ENCODE measurements at regions not wholly inside any gene's neighbourhood (a gene's known extent, or its start where the extent isn't known, plus 50 kb on each side); places are given as distances from the start of the nearest gene placed in this dataset.
"Not testable (repeated sequence)": the region's sequence is repeated elsewhere in the genome, so short reads cannot be mapped to it uniquely, and the experiment has no call there.

GRCh38 chr3:144023543-144023942 is 51.9 kb downstream of the DIPK2A start:
- DNase-seq (ENCODE audit: low read depth); H3K36me3 ChIP-seq (ENCODE audit: control insufficient read depth, insufficient read depth, low read length); FAIRE-seq; H3K4me3 ChIP-seq (ENCODE audit: low read depth, low read length); H3K27me3 ChIP-seq (ENCODE audit: control insufficient read depth, insufficient read depth, low read length): not testable (repeated sequence)

- DNase-seq (ENCODE audit: low read depth) (no peak), FAIRE-seq (no peak)
- no peak for TF ChIP-seq CTCF (IDR thresholded peaks at IDR 0.05; ENCODE audit: insufficient read depth, low read length, severe bottlenecking)
- Histone ChIP-seq H3K27me3 (ENCODE audit: control insufficient read depth, insufficient read depth, low read length) (no peaks in the 10 kb centered on the region), H3K36me3 (ENCODE audit: control insufficient read depth, insufficient read depth, low read length) (no peaks in the 10 kb centered on the region), H3K4me3 (ENCODE audit: low read depth, low read length) (no peak overlapping the region)
Measured at GRCh38 chr3:144028798-144029411, 57.3 kb downstream of the DIPK2A start.

DNA sequence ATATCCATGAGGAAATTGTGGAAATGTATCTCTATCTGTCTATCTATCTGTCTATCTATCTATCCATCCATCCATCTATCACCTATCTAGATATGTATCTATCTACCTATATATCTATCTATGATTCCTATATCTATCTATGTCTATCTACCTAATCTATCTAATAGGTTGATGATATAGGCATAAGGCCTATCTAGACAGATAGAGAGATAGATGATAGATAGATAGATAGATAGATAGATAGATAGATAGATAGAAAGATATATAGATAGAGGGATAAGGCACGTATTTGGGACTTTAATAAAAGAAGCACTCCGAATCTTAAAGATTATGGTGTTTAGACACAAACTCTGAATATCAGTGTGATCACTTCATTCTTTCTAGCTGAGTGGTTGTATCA is 58.1 kb downstream of the DIPK2A start:
- no peak for TF ChIP-seq CTCF (IDR thresholded peaks at IDR 0.05; ENCODE audit: insufficient read depth, low read length, severe bottlenecking)
- Histone ChIP-seq H3K4me3 (ENCODE audit: low read depth, low read length) (no peak overlapping the region), H3K27me3 (ENCODE audit: control insufficient read depth, insufficient read depth, low read length) (no peaks in the 10 kb centered on the region), H3K36me3 (ENCODE audit: control insufficient read depth, insufficient read depth, low read length) (no peaks in the 10 kb centered on the region)
- DNase-seq (ENCODE audit: low read depth) (no peak), FAIRE-seq (no peak)

DNA sequence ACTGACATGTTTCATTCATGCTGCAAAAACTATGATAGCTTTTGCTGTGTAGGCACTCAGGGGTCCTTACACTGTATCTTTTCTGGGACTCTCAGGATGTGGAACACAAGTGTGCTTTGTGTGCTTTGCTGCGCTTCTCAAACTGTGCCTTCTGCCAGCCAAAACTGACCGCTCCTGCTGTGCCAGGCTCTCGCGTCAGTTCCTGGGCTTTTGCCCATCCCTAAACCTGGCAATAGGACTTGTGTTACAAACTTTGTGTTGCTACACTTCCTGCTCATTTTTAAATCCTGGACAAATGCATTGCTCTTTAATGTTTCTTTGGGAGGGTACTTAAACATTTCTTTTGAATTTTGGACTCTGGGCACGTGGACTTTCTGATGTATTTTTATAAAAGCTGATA is 60.3 kb downstream of the DIPK2A start:
- TF ChIP-seq CTCF (IDR thresholded peaks at IDR 0.05; ENCODE audit: insufficient read depth, low read length, severe bottlenecking) = no peak
- peak; percentile 33 for DNase-seq (ENCODE audit: low read depth)
- no peak for FAIRE-seq
- Histone ChIP-seq H3K36me3 (ENCODE audit: control insufficient read depth, insufficient read depth, low read length) (no peaks in the 10 kb centered on the region), H3K27me3 (ENCODE audit: control insufficient read depth, insufficient read depth, low read length) (no peaks in the 10 kb centered on the region), H3K4me3 (ENCODE audit: low read depth, low read length) (no peak overlapping the region)

- TF ChIP-seq CTCF (IDR thresholded peaks at IDR 0.05; ENCODE audit: insufficient read depth, low read length, severe bottlenecking) = no peak
- Histone ChIP-seq H3K27me3 (ENCODE audit: control insufficient read depth, insufficient read depth, low read length) (no peaks in the 10 kb centered on the region), H3K36me3 (ENCODE audit: control insufficient read depth, insufficient read depth, low read length) (no peaks in the 10 kb centered on the region), H3K4me3 (ENCODE audit: low read depth, low read length) (no peak overlapping the region)
- DNase-seq (ENCODE audit: low read depth) (no peak), FAIRE-seq (no peak)
Measured at GRCh38 chr3:144032531-144033239, 61.1 kb downstream of the DIPK2A start.

DNA sequence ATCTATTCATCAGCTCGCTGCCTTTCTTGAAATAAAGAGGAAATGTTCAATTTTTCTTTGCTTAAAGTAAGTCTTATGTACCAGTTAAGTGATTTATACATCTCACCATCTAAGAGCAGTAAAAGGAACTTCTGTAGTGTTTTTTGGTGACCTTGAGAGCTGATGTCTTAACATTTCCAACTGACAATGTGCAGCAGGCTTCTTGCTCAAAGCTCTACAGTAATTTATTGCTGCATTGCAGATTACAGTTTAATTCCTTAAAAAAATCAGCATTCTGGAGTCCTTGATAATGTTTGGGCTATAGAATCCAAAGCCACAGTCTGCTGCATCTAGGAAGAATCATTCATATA is 61.6 kb downstream of the DIPK2A start:
- Histone ChIP-seq H3K4me3 (ENCODE audit: low read depth, low read length) (no peak overlapping the region), H3K36me3 (ENCODE audit: control insufficient read depth, insufficient read depth, low read length) (no peaks in the 10 kb centered on the region), H3K27me3 (ENCODE audit: control insufficient read depth, insufficient read depth, low read length) (no peaks in the 10 kb centered on the region)
- no peak for TF ChIP-seq CTCF (IDR thresholded peaks at IDR 0.05; ENCODE audit: insufficient read depth, low read length, severe bottlenecking)
- FAIRE-seq (no peak), DNase-seq (ENCODE audit: low read depth) (no peak)
